ENCODE measurements at regions not wholly inside any gene's neighbourhood (a gene's known extent, or its start where the extent isn't known, plus 50 kb on each side); places are given as distances from the start of the nearest gene placed in this dataset.

- DNase-seq (ENCODE audit: extremely low read depth, low read depth, low spot score): no peak
Observed at GRCh38 chr19:20254121-20254520, 87.1 kb downstream of the ZNF486 start.

GRCh38 chr19:20252613-20253012 is 85.6 kb downstream of the ZNF486 start:
- DNase-seq (ENCODE audit: extremely low read depth, low read depth, low spot score): no peak

GRCh38 chr19:20250627-20251026 is 83.6 kb downstream of the ZNF486 start:
- no peak for DNase-seq (ENCODE audit: extremely low read depth, low read depth, low spot score)

DNA sequence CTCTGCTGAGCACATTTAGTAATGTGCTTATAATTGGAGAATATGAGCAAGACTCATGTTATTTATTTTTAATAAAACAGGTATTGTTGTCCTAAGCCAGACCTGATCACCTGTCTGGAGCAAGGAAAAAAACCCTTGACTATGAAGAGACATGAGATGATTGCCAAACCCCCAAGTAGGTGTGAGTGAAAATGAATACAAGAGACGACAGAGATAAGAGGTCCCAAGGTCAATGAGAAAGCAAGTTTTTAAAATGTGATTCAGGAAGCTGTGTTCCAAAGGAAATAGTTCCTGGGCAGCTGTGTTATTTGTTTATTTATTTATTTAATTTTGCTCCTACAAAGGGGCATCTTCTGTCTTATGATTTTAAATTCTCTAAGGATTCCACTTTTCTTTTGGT is 83.1 kb downstream of the ZNF486 start:
- no peak for DNase-seq (ENCODE audit: extremely low read depth, low read depth, low spot score)

Measured in glomerular endothelial cell (primary cell).